GM21367 (cell line): ENCODE measurements at regions not wholly inside any gene's neighbourhood (a gene's known extent, or its start where the extent isn't known, plus 50 kb on each side); places are given as distances from the start of the nearest gene placed in this dataset.

Experiments used
- ATAC-seq: cut with Tn5 transposase; IDR thresholded peaks from one replicate; pipeline ENCODE4 v1.9.1; 2021; ENCODE audit not compliant: unreplicated experiment

- no peak for ATAC-seq
Observed at GRCh38 chr13:72127031-72127430, 260.0 kb upstream of the DACH1 start.

- ATAC-seq = no peak
Observed at GRCh38 chr13:72126424-72126823, 259.4 kb upstream of the DACH1 start.

DNA sequence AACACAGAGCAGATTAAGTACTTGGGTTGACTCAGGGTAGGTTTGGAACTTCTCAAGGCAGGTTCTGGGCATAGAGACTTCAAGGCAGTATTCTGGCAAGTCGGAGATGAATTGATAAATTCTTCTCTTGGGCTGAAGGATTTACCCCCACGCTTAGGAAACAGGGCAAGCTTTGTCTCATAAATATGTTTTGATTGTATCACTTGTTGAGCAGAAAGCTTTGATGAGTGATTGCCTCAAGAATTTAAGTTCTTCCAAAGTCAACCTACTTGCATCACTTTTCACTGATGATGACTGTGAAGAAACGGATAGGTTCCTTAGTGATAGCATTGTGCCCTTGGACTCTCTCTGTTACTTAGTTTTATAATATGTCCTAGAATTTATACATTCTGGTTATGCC is 258.6 kb upstream of the DACH1 start:
- ATAC-seq = no peak

GRCh38 chr13:72122661-72123255 is 255.8 kb upstream of the DACH1 start:
- ATAC-seq = no peak

- no peak for ATAC-seq
Observed at GRCh38 chr13:72121466-72121865, 254.5 kb upstream of the DACH1 start.

DNA sequence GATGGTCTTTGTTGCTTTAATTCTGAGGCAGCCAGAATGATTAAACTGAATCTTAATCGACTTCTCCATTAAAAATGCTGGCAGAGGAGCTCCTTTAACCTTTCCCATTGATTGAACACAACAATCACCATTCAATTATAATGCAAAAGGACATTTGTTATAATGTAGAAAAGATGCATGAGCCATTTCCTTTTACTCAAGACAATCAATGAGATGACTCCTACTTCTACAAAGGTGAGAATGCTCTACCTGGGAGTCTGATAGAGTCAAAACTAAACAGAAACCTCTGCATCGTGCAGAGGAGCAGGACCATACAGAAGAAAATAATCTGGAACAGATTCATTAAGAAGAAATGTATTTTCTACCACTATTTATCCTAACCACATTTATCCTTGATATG is 253.6 kb upstream of the DACH1 start:
- ATAC-seq = no peak

- ATAC-seq = no peak
Observed at GRCh38 chr13:72113931-72114330, 246.9 kb upstream of the DACH1 start.

DNA sequence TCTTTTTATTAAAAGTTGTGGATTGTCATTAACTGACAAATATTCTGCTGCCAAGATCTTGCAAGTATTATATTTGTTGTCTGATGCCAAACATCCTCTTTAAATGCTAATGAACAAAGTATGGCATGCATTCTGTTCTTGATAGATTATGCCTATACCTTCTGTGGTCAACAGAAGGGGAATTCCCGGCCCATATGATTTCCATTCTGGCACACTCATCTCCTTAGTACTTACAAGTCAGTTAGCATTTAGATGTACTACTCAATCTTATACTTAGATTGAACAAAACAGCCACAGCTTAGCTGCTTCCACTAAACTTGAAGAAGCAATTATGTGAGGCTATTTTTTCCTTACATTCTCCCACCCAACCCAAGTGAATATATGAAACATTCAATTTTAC is 246.1 kb upstream of the DACH1 start:
- no peak for ATAC-seq

DNA sequence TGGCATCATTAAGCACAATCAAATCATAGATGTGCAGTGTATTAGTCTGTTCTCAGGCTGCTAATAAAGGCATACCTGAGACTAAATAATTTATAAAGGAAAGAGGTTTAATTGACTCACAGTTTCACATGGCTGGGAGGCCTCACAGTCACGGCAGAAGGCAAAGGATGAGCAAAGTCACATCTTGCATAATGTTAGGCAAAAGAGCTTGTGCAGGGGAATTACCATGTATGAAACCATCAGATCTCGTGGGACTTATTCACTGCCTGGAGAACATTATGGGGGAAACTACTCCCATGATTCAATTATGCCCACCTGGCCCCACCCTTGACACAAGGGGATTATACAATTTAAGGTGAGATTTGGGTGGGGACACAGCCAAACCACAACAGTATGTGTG is 245.2 kb upstream of the DACH1 start:
- no peak for ATAC-seq

GRCh38 chr13:72109863-72110262 is 242.9 kb upstream of the DACH1 start:
- ATAC-seq = no peak

- no peak for ATAC-seq
Observed at GRCh38 chr13:72104656-72105180, 237.7 kb upstream of the DACH1 start.

DNA sequence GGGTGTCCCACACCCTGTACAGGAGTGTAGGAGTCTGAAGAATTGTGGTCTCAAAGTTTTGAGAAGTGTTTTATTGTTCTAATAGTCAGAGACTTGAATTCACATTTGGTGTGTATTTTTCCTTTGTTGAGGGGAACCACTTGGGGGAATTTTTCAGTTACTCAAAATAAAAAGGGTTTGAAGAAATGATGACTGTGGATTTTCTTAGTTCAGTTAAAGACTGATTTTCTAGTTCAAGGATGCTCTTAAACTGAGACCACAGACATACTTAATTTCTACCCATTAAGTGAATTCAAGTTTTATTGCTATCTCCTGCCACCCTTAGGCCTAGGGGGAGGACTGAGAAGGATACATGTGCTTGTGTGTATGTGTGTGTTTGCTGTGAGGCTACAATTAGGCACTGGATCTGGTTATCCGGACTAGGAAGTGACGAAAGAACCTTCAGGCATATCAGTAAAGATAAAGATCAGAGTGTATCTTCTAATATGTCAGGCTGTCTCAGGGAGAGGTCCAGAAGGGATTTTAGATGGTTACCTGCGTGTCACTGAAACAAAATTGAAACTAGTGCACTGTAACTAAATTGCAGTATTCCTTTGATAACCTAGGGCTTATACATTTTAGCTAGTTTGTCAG is 234.9 kb upstream of the DACH1 start:
- ATAC-seq = no peak

DNA sequence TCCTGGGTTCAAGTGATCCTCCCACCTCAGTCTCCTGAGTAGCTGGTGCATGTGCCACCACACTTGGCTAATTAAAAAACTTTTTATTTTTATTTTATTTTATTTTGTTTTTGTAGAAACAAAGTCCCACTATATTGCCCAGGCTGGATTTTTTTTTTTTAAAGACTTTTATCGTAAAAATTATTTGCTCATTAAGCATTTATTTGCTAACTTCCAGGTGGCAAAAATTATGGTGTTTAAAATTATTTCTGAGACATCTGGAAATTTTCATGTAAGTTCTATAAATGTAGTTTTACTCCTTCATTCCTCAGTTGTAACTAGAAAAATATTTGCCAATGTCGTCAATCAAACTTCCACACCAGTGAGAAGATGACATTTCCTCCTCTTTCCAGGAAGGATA is 233.3 kb upstream of the DACH1 start:
- no peak for ATAC-seq

DNA sequence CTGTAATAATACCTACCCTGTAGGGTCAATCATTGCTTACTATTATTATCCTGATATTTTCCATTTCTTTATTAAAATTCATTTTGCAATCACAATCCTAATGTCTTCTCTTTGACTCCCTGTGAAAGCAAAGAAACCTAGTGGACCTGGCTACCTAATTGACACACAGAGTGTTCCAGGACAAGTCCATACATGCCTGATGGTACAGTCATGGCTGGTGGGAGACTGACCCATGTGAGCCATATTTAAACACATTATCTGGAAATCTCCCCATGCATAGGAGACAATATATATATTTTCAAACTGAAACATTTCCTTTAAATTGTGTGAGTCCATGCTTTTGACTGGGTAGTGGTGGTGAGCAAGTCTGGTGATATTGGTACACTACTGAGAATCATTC is 230.6 kb upstream of the DACH1 start:
- no peak for ATAC-seq

- ATAC-seq = no peak
Observed at GRCh38 chr13:72093262-72093661, 226.3 kb upstream of the DACH1 start.

- no peak for ATAC-seq
Observed at GRCh38 chr13:72074663-72075062, 207.7 kb upstream of the DACH1 start.

GRCh38 chr13:72072261-72072660 is 205.3 kb upstream of the DACH1 start:
- no peak for ATAC-seq

DNA sequence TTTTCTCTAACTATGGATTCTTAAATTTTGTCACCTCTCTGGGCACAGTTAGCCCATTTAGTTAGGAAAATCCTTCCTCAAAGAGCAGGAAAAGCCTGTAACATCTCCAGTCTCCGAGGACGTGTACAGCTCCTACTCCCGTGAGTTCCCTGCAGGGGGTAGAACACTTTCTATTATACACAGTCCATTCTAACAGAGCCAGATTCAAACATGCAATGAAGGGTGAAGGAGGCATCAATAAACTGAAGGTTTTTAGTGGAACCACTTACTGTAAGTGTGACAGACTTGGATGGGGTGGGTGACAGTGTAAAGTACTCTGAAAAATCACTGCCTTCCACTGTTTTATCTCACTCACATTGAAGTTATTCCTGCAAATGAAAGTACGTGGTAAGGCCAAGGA is 204.7 kb upstream of the DACH1 start:
- no peak for ATAC-seq

DNA sequence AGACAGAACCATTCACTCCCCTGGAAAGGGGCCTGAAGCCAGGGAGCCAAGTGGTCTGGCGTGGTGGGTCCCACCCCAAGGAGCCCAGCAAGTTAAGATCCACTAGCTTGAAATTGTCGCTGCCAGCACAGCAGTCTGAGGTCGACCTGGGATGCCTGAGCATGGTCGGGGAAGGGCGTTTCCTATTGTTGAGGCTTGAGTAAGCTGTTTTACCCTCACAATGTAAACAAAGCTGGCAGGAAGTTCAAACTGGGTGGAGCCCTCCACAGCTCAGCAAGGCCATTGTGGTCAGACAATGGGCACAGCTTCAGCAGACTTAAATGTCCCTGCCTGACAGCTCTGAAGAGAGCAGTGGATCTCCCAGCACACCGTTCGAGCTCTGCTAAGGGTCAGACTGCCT is 195.6 kb upstream of the DACH1 start:
- ATAC-seq = no peak

DNA sequence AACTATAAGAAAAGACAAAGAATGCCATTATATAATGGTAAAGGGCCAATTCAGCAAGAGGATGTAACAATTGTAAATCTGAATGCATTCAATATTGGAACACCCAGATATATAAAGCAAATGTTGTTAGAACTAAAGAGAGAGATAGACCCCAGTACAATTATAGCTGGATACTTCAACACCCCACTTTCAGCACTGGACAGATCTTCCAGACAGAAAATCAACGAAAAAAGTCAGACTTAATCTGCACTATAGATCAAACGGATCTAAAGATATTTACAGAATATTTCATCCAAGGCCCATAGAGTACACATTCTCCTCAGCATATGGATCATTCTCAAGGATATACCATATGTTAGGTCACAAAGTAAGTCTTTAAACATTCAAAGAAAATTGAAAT is 194.6 kb upstream of the DACH1 start:
- ATAC-seq = no peak

GRCh38 chr13:72050251-72050650 is 183.2 kb upstream of the DACH1 start:
- ATAC-seq = no peak

- ATAC-seq = no peak
Observed at GRCh38 chr13:72043366-72043765, 176.4 kb upstream of the DACH1 start.

- no peak for ATAC-seq
Observed at GRCh38 chr13:72041165-72041564, 174.2 kb upstream of the DACH1 start.
